WI38 (cell line): ENCODE measurements at regions not wholly inside any gene's neighbourhood (a gene's known extent, or its start where the extent isn't known, plus 50 kb on each side); places are given as distances from the start of the nearest gene placed in this dataset.

ENCODE experiments used
- H3K4me3 ChIP-seq: 2 replicates; pipeline ENCODE4 v1.5.1; 2011; ENCODE audit warnings: low read depth, mild to moderate bottlenecking, control low read depth, low read length
- TF ChIP-seq, protein P1 (sequence below): IDR thresholded peaks from 2 replicates; pipeline ENCODE4 v1.5.1; 2012; ENCODE audit warnings: low read depth, mild to moderate bottlenecking, control low read depth, low read length

DNA sequence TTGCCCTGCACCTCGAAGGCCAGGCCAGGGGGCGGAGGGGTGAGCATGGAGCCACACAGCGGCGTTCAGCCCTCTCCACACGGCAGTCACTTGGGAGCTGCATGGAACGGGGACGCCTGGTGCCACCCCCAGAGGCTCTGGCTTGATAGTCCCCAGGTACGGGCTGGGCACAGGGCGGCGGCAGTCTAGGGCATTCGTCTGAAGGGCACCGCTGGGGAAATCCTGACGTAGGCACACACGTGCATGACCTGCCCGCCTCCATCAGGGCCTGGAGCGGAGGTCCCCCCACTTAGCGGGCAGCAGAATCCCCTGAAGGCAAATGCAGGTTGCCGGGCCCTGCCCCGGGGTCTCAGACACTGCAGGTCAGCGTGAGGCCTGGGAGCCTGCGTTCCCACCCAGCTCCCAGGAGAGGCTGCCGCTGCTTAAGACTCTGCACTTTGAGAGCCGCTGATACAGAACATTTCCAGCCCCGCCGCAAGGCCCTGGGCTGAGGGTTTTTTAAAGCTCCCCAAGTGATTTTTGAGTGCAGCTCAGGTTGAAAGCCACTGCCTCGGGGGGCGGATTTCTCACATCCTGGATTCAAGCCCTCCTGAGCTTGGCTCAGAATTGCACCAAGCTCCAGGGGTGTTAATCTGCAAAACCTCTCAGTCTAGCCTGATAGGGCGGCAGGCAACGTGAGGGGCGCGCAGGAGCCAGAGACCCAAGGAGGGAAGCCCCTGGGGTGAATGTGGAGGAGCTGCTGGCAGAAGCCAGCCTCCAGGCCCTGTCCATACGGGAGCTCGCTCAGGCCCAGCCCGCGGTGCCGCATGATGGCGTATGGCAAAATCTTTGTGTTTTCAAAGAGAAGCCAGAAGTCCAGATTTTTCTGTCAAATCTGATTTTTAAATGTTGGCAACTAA, 182.3 kb upstream of the GSE1 start:
- TF ChIP-seq, protein P1, sequence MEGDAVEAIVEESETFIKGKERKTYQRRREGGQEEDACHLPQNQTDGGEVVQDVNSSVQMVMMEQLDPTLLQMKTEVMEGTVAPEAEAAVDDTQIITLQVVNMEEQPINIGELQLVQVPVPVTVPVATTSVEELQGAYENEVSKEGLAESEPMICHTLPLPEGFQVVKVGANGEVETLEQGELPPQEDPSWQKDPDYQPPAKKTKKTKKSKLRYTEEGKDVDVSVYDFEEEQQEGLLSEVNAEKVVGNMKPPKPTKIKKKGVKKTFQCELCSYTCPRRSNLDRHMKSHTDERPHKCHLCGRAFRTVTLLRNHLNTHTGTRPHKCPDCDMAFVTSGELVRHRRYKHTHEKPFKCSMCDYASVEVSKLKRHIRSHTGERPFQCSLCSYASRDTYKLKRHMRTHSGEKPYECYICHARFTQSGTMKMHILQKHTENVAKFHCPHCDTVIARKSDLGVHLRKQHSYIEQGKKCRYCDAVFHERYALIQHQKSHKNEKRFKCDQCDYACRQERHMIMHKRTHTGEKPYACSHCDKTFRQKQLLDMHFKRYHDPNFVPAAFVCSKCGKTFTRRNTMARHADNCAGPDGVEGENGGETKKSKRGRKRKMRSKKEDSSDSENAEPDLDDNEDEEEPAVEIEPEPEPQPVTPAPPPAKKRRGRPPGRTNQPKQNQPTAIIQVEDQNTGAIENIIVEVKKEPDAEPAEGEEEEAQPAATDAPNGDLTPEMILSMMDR: no peak
- H3K4me3 ChIP-seq: no peak overlapping the region

- TF ChIP-seq, protein P1: no peak
Measured at GRCh38 chr16:85431431-85432124, 181.5 kb upstream of the GSE1 start.

DNA sequence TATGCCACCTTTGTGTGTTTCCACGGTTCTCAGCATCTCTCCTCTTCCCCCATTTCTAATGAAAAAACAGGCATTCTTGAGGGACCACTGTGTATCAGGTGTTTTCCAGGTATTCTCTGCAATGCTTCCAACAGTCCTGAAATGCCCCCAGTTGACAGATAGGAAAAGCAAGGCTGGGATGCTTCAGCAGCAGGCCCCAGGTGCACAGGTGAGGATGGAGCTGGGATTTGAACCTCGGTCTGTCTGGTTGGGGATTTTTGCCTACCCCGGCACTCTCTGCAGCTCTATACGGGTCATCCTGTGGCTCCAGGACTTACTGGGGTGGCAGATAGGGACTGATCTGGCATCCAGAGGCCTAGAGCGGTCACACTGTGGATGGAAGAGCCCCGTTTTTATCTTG, 180.5 kb upstream of the GSE1 start:
- TF ChIP-seq, protein P1: no peak
- no peak overlapping the region for H3K4me3 ChIP-seq

More at GRCh38 chr16:85431431-85432124, 181.5 kb upstream of the GSE1 start:
- H3K4me3 ChIP-seq: no peak overlapping the region

DNA sequence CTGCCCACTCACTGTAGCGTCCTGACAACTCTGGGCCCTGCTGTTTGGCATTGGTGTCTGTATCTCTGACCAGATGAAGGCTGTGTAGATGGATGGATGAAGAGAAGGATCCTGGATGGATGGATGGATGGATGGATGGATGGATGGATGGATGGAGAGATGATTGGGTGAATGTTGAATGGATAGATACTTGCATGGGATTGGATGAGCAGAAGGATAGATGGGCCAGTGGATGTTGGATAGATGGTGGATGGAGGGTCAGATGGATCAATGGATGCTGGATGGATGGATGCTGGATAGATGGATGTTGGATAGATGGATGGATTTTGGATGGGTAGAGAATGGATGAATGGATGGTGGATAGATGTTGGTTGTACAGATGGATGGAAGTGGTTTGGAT, 179.6 kb upstream of the GSE1 start:
- TF ChIP-seq, protein P1: no peak

GRCh38 chr16:85435286-85435685, 177.8 kb upstream of the GSE1 start:
- no peak overlapping the region for H3K4me3 ChIP-seq
- TF ChIP-seq, protein P1: no peak

More for the DNA sequence above, 179.6 kb upstream of the GSE1 start:
- H3K4me3 ChIP-seq: no peak overlapping the region

- TF ChIP-seq, protein P1: no peak
- H3K4me3 ChIP-seq: no peak overlapping the region
Measured at GRCh38 chr16:85435700-85436099, 177.4 kb upstream of the GSE1 start.

- TF ChIP-seq, protein P1: no peak
- no peak overlapping the region for H3K4me3 ChIP-seq
Measured at GRCh38 chr16:85436207-85436606, 176.9 kb upstream of the GSE1 start.
